GM12864 (cell line): ENCODE measurements at regions not wholly inside any gene's neighbourhood (a gene's known extent, or its start where the extent isn't known, plus 50 kb on each side); places are given as distances from the start of the nearest gene placed in this dataset.
"Not testable (repeated sequence)": the region's sequence is repeated elsewhere in the genome, so short reads cannot be mapped to it uniquely, and the experiment has no call there.

Experiments used
- DNase-seq: peaks from one replicate; pipeline ENCODE4 v3.0.0-alpha.2; 2011; ENCODE audit warnings: low read depth
- H3K4me3 ChIP-seq: 2 replicates; pipeline ENCODE4 v1.5.1; 2011; ENCODE audit warnings: mild to moderate bottlenecking, low read depth, low read length, control low read depth
- CTCF ChIP-seq: IDR thresholded peaks from 2 replicates; pipeline ENCODE4 v1.5.1; 2011; ENCODE audit warnings: low read depth, mild to moderate bottlenecking, moderate library complexity, low read length, control low read depth, inconsistent platforms; ENCODE audit errors: missing control alignments

- H3K4me3 ChIP-seq = no peak overlapping the region
- TF ChIP-seq CTCF = no peak
- no peak for DNase-seq
Observed at GRCh38 chr6:15157479-15157878, 88.4 kb upstream of the JARID2 start.

GRCh38 chr6:15158821-15159619, 86.8 kb upstream of the JARID2 start:
- H3K4me3 ChIP-seq = no peak overlapping the region
- no peak for DNase-seq
- TF ChIP-seq CTCF = no peak

GRCh38 chr6:15160812-15161211, 85.1 kb upstream of the JARID2 start:
- no peak for TF ChIP-seq CTCF
- DNase-seq = no peak
- no peak overlapping the region for H3K4me3 ChIP-seq

- not testable (repeated sequence) for DNase-seq, H3K4me3 ChIP-seq
Observed at GRCh38 chr6:15164855-15165254, 81.0 kb upstream of the JARID2 start.

- no peak for TF ChIP-seq CTCF
- DNase-seq = no peak
- H3K4me3 ChIP-seq = no peak overlapping the region
Observed at GRCh38 chr6:15166121-15166520, 79.7 kb upstream of the JARID2 start.

- no peak for TF ChIP-seq CTCF
Observed at GRCh38 chr6:15170126-15170525, 75.7 kb upstream of the JARID2 start.

GRCh38 chr6:15171026-15171425, 74.8 kb upstream of the JARID2 start:
- DNase-seq = no peak
- TF ChIP-seq CTCF = no peak
- no peak overlapping the region for H3K4me3 ChIP-seq

More at GRCh38 chr6:15170126-15170525, 75.7 kb upstream of the JARID2 start:
- no peak overlapping the region for H3K4me3 ChIP-seq
- no peak for DNase-seq
